Activated CD8-positive, alpha-beta T cell treated with anti-CD3 and anti-CD28 coated beads for 36 hours (primary cell): ENCODE measurements at regions not wholly inside any gene's neighbourhood (a gene's known extent, or its start where the extent isn't known, plus 50 kb on each side); places are given as distances from the start of the nearest gene placed in this dataset.

Experiments
- ATAC-seq: fragments of 200-7000 bp; cut with Tn5 transposase; one replicate; pipeline ENCODE4 v1.10.0; 2021; ENCODE audit warnings: mild to moderate bottlenecking, moderate library complexity
- CTCF ChIA-PET: fragments of 350-600 bp; sonication (Branson Sonifier 250); formaldehyde crosslinking; loops from one replicate; lab custom pipeline; 2021; ENCODE audit warnings: antibody characterized with exemption; lab: Charles Lee
- POLR2A ChIA-PET: fragments of 350-600 bp; sonication (Branson Sonifier 250); formaldehyde crosslinking; loops from one replicate; lab custom pipeline; 2021; ENCODE audit warnings: antibody characterized with exemption; lab: Charles Lee
- DNase-seq: peaks from one replicate; pipeline ENCODE4 v3.0.0-alpha.2; 2020
- H3K27ac Mint-ChIP-seq: one replicate; pipeline ENCODE4 v1.8.0; 2021; ENCODE audit warnings: mild to moderate bottlenecking, mixed read lengths
- H3K27me3 Mint-ChIP-seq: one replicate; pipeline ENCODE4 v1.8.0; 2021; ENCODE audit warnings: mixed read lengths
- H3K36me3 Mint-ChIP-seq: one replicate; pipeline ENCODE4 v1.8.0; 2021; ENCODE audit warnings: low read depth, mixed read lengths
- H3K4me1 Mint-ChIP-seq: one replicate; pipeline ENCODE4 v1.8.0; 2021; ENCODE audit warnings: low read depth, mixed read lengths
- H3K4me3 Mint-ChIP-seq: one replicate; pipeline ENCODE4 v1.8.0; 2021; ENCODE audit warnings: mild to moderate bottlenecking, moderate library complexity, mixed read lengths
- H3K9me3 Mint-ChIP-seq: one replicate; pipeline ENCODE4 v1.8.0; 2021; ENCODE audit warnings: mixed read lengths
- CTCF ChIP-seq: fragments of 200-600 bp; IDR thresholded peaks from one replicate; pipeline ENCODE4 v1.8.0; 2022; ENCODE audit warnings: antibody characterized with exemption, mild to moderate bottlenecking
- intact Hi-C: fragments of 100-400 bp; cut with micrococcal nuclease; formaldehyde crosslinking; loops from one replicate; pipeline ENCODE4 v1.10.0; 2022

- H3K27ac Mint-ChIP-seq, result no peak overlapping the region
- H3K36me3 Mint-ChIP-seq, result no peaks in the 10 kb centered on the region
- TF ChIP-seq CTCF, result no peak
- no peak overlapping the region for H3K4me3 Mint-ChIP-seq
- intact Hi-C loops, result no loop called here
- no peaks in the 10 kb centered on the region for H3K4me1 Mint-ChIP-seq
- H3K27me3 Mint-ChIP-seq, result no peaks in the 10 kb centered on the region
- H3K9me3 Mint-ChIP-seq, result peaks cover 8% of the 10 kb centered on the region
- ATAC-seq, result no peak
- CTCF ChIA-PET, result no interaction called here
- POLR2A ChIA-PET, result no interaction called here
- no peak for DNase-seq
Measured at GRCh38 chr11:91730057-91730456, 494.6 kb upstream of the FAT3 start.

GRCh38 chr11:91717169-91717568 lies 507.4 kb upstream of the FAT3 start:
- ATAC-seq (no peak), DNase-seq (no peak)
- no peak overlapping the region for H3K27ac Mint-ChIP-seq
- intact Hi-C loops, result no loop called here
- H3K36me3 Mint-ChIP-seq, result no peaks in the 10 kb centered on the region
- ChIA-PET POLR2A (no interaction called here), CTCF (no interaction called here)
- no peaks in the 10 kb centered on the region for H3K27me3 Mint-ChIP-seq
- no peak for TF ChIP-seq CTCF
- H3K4me3 Mint-ChIP-seq, result no peak overlapping the region
- H3K4me1 Mint-ChIP-seq, result no peaks in the 10 kb centered on the region
- peaks cover 8% of the 10 kb centered on the region for H3K9me3 Mint-ChIP-seq

GRCh38 chr11:91707652-91708482 lies 516.8 kb upstream of the FAT3 start:
- CTCF ChIA-PET, result no interaction called here
- TF ChIP-seq CTCF, result no peak
- POLR2A ChIA-PET, result no interaction called here
- no peak overlapping the region for H3K4me3 Mint-ChIP-seq
- H3K4me1 Mint-ChIP-seq, result no peaks in the 10 kb centered on the region
- H3K27ac Mint-ChIP-seq, result no peak overlapping the region
- peaks cover 2% of the 10 kb centered on the region for H3K9me3 Mint-ChIP-seq
- DNase-seq, result no peak
- no peak for ATAC-seq
- intact Hi-C loops, result no loop called here
- H3K36me3 Mint-ChIP-seq, result no peaks in the 10 kb centered on the region
- H3K27me3 Mint-ChIP-seq, result no peaks in the 10 kb centered on the region

GRCh38 chr11:91703042-91703441 lies 521.6 kb upstream of the FAT3 start:
- no peak for ATAC-seq
- Mint-ChIP-seq H3K27me3 (no peaks in the 10 kb centered on the region), H3K27ac (no peak overlapping the region), H3K4me3 (no peak overlapping the region), H3K36me3 (no peaks in the 10 kb centered on the region), H3K9me3 (peaks cover 2% of the 10 kb centered on the region), H3K4me1 (no peaks in the 10 kb centered on the region)
- no peak for TF ChIP-seq CTCF
- no peak for DNase-seq
- ChIA-PET CTCF (no interaction called here), POLR2A (no interaction called here)
- intact Hi-C loops, result no loop called here

GRCh38 chr11:91700854-91701253 lies 523.8 kb upstream of the FAT3 start:
- TF ChIP-seq CTCF, result no peak
- intact Hi-C loops, result no loop called here
- Mint-ChIP-seq H3K36me3 (no peaks in the 10 kb centered on the region), H3K27ac (no peak overlapping the region), H3K27me3 (no peaks in the 10 kb centered on the region), H3K4me1 (no peaks in the 10 kb centered on the region), H3K9me3 (peaks cover 2% of the 10 kb centered on the region), H3K4me3 (no peak overlapping the region)
- ATAC-seq, result no peak
- POLR2A ChIA-PET, result no interaction called here
- CTCF ChIA-PET, result no interaction called here
- no peak for DNase-seq
